HL-60 (cell line): ENCODE measurements at regions not wholly inside any gene's neighbourhood (a gene's known extent, or its start where the extent isn't known, plus 50 kb on each side); places are given as distances from the start of the nearest gene placed in this dataset.

Experiments
- CTCF ChIP-seq: IDR thresholded peaks from one replicate; pipeline ENCODE4 v1.5.1; 2011; ENCODE audit warnings: low read length, control low read depth, inconsistent platforms; ENCODE audit not compliant: insufficient read depth
- GABPA ChIP-seq: IDR thresholded peaks from 2 replicates; pipeline ENCODE4 v1.6.1; 2012; ENCODE audit warnings: low read depth
- POLR2AphosphoS5 ChIP-seq: IDR thresholded peaks from 2 replicates; pipeline ENCODE4 v1.6.1; 2012; ENCODE audit warnings: low read depth
- REST ChIP-seq: IDR thresholded peaks from 2 replicates; pipeline ENCODE4 v1.6.1; 2012; ENCODE audit warnings: low read depth; ENCODE audit not compliant: insufficient replicate concordance

GRCh38 chr10:44747593-44748172, 163.5 kb upstream of the TMEM72 start:
- TF ChIP-seq CTCF (no peak), REST (no peak), POLR2AphosphoS5 (no peak), GABPA (no peak)
